ENCODE measurements at regions not wholly inside any gene's neighbourhood (a gene's known extent, or its start where the extent isn't known, plus 50 kb on each side); places are given as distances from the start of the nearest gene placed in this dataset.

GRCh38 chr5:90293931-90294330, 115.6 kb downstream of the CETN3 start:
- WGBS, 2 donors = 55 to 90% methylated on average over 2 of the region's 2 CpGs
- Histone ChIP-seq H3K4me1 (no peaks in the 10 kb centered on the region), H3K27me3 (no peaks in the 10 kb centered on the region), H3K27ac (no peak overlapping the region), H3K36me3 (replicated peaks in 1 of 2; ENCODE audit: insufficient read depth in 1 of 2, low read depth in 2 of 2) (no peaks in the 10 kb centered on the region), H3K9me3 (no peaks in the 10 kb centered on the region), H3K4me3 (no peak overlapping the region)
- DNase-seq (no peak), ATAC-seq (no peak)
- no peak for TF ChIP-seq CTCF (IDR thresholded peaks at IDR 0.05)
- no peak for TF ChIP-seq POLR2A (IDR thresholded peaks at IDR 0.05)
- intact Hi-C loops (cut with DNase I) = no loop called here

- Histone ChIP-seq H3K4me3 (no peak overlapping the region), H3K4me1 (no peaks in the 10 kb centered on the region), H3K9me3 (no peaks in the 10 kb centered on the region), H3K27ac (no peak overlapping the region), H3K27me3 (no peaks in the 10 kb centered on the region), H3K36me3 (replicated peaks in 1 of 2; ENCODE audit: insufficient read depth in 1 of 2, low read depth in 2 of 2) (no peaks in the 10 kb centered on the region)
- DNase-seq (no peak), ATAC-seq (no peak)
- intact Hi-C loops (cut with DNase I) = no loop called here
- WGBS, 2 donors = 78 to 80% methylated on average over 5 of the region's 5 CpGs
- TF ChIP-seq CTCF (IDR thresholded peaks at IDR 0.05) (no peak), POLR2A (IDR thresholded peaks at IDR 0.05) (no peak)
Observed at GRCh38 chr5:90290648-90291047, 118.9 kb downstream of the CETN3 start.

GRCh38 chr5:90289837-90290236, 119.7 kb downstream of the CETN3 start:
- Histone ChIP-seq H3K27me3 (no peaks in the 10 kb centered on the region), H3K36me3 (replicated peaks in 1 of 2; ENCODE audit: insufficient read depth in 1 of 2, low read depth in 2 of 2) (no peaks in the 10 kb centered on the region), H3K4me3 (no peak overlapping the region), H3K4me1 (no peaks in the 10 kb centered on the region), H3K9me3 (no peaks in the 10 kb centered on the region), H3K27ac (no peak overlapping the region)
- intact Hi-C loops (cut with DNase I) = no loop called here
- no peak for TF ChIP-seq POLR2A (IDR thresholded peaks at IDR 0.05)
- TF ChIP-seq CTCF (IDR thresholded peaks at IDR 0.05) = no peak
- DNase-seq = no peak
- WGBS, 2 donors = 28 to 32% methylated on average over 5 of the region's 5 CpGs
- no peak for ATAC-seq

GRCh38 chr5:90287036-90287435, 122.5 kb downstream of the CETN3 start:
- TF ChIP-seq POLR2A (IDR thresholded peaks at IDR 0.05) = no peak
- no peak for TF ChIP-seq CTCF (IDR thresholded peaks at IDR 0.05)
- intact Hi-C loops (cut with DNase I) = no loop called here
- 50 to 73% methylated on average over 1 of the region's 1 CpG for WGBS, 2 donors
- ATAC-seq (no peak), DNase-seq (no peak)
- no peaks in the 10 kb centered on the region for H3K27me3 ChIP-seq
- no peaks in the 10 kb centered on the region for H3K9me3 ChIP-seq
- no peak overlapping the region for H3K27ac ChIP-seq
- H3K4me1 ChIP-seq = no peaks in the 10 kb centered on the region
- no peak overlapping the region for H3K4me3 ChIP-seq
- no peaks in the 10 kb centered on the region for H3K36me3 ChIP-seq (replicated peaks in 1 of 2; ENCODE audit: insufficient read depth in 1 of 2, low read depth in 2 of 2)

- H3K27me3 ChIP-seq = no peaks in the 10 kb centered on the region
- TF ChIP-seq POLR2A (IDR thresholded peaks at IDR 0.05) = no peak
- TF ChIP-seq CTCF (IDR thresholded peaks at IDR 0.05) = no peak
- 17 to 32% methylated on average over 1 of the region's 1 CpG for WGBS, 2 donors
Observed at GRCh38 chr5:90285581-90285980, 124.0 kb downstream of the CETN3 start.

More at GRCh38 chr5:90285581-90285980, 124.0 kb downstream of the CETN3 start:
- Histone ChIP-seq H3K27ac (no peak overlapping the region), H3K4me1 (no peaks in the 10 kb centered on the region), H3K9me3 (no peaks in the 10 kb centered on the region), H3K36me3 (replicated peaks in 1 of 2; ENCODE audit: insufficient read depth in 1 of 2, low read depth in 2 of 2) (no peaks in the 10 kb centered on the region), H3K4me3 (no peak overlapping the region)
- intact Hi-C loops (cut with DNase I) = no loop called here
- DNase-seq (no peak), ATAC-seq (no peak)
